ENCODE measurements at regions not wholly inside any gene's neighbourhood (a gene's known extent, or its start where the extent isn't known, plus 50 kb on each side); places are given as distances from the start of the nearest gene placed in this dataset.

DNA sequence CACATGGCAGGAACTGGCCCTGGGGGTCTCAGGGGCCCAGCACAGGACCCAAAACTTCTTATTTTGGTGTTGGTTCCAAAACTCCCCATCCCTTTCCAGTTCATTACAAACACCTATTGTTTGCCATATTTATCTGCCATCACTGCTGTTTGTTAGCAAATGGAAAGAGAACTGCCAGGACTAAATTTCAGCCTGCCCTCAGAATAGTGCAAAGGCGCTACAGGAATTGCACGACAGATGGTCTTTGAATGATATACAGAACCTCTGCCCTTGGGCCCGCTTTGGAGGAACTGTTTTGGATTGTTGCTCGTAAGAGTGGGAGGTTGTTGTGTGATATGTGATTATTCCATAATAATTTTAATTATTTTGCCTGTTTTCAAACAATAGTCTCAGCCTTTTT lies 199.0 kb upstream of the FBXL4 start:
- TF ChIP-seq CEBPB (IDR thresholded peaks at IDR 0.05; ENCODE audit: low read depth) (no peak), POLR2A (IDR thresholded peaks at IDR 0.05; ENCODE audit: borderline replicate concordance, extremely low read depth, insufficient read depth, insufficient read length) (no peak), EZH2 (IDR thresholded peaks at IDR 0.05) (no peak), CTCF (IDR thresholded peaks at IDR 0.05 in 2 of 3, conservative IDR thresholded peaks at IDR 0.05 in 1 of 3; ENCODE audit: borderline replicate concordance in 1 of 3, insufficient read depth in 1 of 3, low read depth in 2 of 3, low read length in 2 of 3) (no peak), YY1 (IDR thresholded peaks at IDR 0.05; ENCODE audit: extremely low read depth, insufficient replicate concordance, low read depth, low read length) (no peak), ATF3 (IDR thresholded peaks at IDR 0.05) (no peak), JUND (IDR thresholded peaks at IDR 0.05) (no peak)
- TF ChIP-seq, protein P1, sequence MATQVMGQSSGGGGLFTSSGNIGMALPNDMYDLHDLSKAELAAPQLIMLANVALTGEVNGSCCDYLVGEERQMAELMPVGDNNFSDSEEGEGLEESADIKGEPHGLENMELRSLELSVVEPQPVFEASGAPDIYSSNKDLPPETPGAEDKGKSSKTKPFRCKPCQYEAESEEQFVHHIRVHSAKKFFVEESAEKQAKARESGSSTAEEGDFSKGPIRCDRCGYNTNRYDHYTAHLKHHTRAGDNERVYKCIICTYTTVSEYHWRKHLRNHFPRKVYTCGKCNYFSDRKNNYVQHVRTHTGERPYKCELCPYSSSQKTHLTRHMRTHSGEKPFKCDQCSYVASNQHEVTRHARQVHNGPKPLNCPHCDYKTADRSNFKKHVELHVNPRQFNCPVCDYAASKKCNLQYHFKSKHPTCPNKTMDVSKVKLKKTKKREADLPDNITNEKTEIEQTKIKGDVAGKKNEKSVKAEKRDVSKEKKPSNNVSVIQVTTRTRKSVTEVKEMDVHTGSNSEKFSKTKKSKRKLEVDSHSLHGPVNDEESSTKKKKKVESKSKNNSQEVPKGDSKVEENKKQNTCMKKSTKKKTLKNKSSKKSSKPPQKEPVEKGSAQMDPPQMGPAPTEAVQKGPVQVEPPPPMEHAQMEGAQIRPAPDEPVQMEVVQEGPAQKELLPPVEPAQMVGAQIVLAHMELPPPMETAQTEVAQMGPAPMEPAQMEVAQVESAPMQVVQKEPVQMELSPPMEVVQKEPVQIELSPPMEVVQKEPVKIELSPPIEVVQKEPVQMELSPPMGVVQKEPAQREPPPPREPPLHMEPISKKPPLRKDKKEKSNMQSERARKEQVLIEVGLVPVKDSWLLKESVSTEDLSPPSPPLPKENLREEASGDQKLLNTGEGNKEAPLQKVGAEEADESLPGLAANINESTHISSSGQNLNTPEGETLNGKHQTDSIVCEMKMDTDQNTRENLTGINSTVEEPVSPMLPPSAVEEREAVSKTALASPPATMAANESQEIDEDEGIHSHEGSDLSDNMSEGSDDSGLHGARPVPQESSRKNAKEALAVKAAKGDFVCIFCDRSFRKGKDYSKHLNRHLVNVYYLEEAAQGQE (IDR thresholded peaks at IDR 0.05; ENCODE audit: low read depth): no peak

All from HCT116 (cell line).